HCT116 (cell line): ENCODE measurements at regions not wholly inside any gene's neighbourhood (a gene's known extent, or its start where the extent isn't known, plus 50 kb on each side); places are given as distances from the start of the nearest gene placed in this dataset.

Experiments
- CEBPB ChIP-seq: IDR thresholded peaks from 2 replicates; pipeline ENCODE4 v1.6.1; 2012; ENCODE audit warnings: low read depth
- CTCF ChIP-seq, 3 experiments: fragments of 200-600 bp in 1 of 3; sonication (generic) in 1 of 3; IDR thresholded peaks in 2 of 3; conservative IDR thresholded peaks in 1 of 3; 2 replicates each; pipeline ENCODE4 v1.5.1; 2012 to 2017; ENCODE audit warnings: low read depth in 2 of 3, low read length in 2 of 3, antibody characterized with exemption in 1 of 3, borderline replicate concordance in 1 of 3, control low read depth in 1 of 3, mild to moderate bottlenecking in 1 of 3, mixed read lengths in 1 of 3, mixed run types in 1 of 3, moderate library complexity in 1 of 3; ENCODE audit not compliant: insufficient read depth in 1 of 3
- EZH2 ChIP-seq: fragments of 200-600 bp; sonication (generic); IDR thresholded peaks from 2 replicates; pipeline ENCODE4 v1.6.1; 2017; ENCODE audit warnings: antibody characterized with exemption, mixed run types
- JUND ChIP-seq: IDR thresholded peaks from 2 replicates; pipeline ENCODE4 v1.6.1; 2012
- POLR2A ChIP-seq: IDR thresholded peaks from 2 replicates; pipeline ENCODE4 v1.7.0; 2011; ENCODE audit warnings: borderline replicate concordance; ENCODE audit not compliant: insufficient read depth, insufficient read length; ENCODE audit errors: extremely low read depth
- POLR2AphosphoS5 ChIP-seq: IDR thresholded peaks from 2 replicates; pipeline ENCODE4 v1.6.1; 2011; ENCODE audit warnings: mild to moderate bottlenecking, low read depth, low read length, moderate library complexity
- RAD21 ChIP-seq: IDR thresholded peaks from 2 replicates; pipeline ENCODE4 v1.6.1; 2012; ENCODE audit warnings: low read depth, mild to moderate bottlenecking
- SIN3A ChIP-seq: IDR thresholded peaks from 2 replicates; pipeline ENCODE4 v1.6.1; 2012; ENCODE audit warnings: low read depth
- SP1 ChIP-seq: IDR thresholded peaks from 2 replicates; pipeline ENCODE4 v1.6.1; 2012; ENCODE audit warnings: low read depth
- SRF ChIP-seq: IDR thresholded peaks from 2 replicates; pipeline ENCODE4 v1.6.1; 2012; ENCODE audit warnings: low read depth
- YY1 ChIP-seq: IDR thresholded peaks from 2 replicates; pipeline ENCODE4 v1.6.1; 2011; ENCODE audit warnings: low read length, low read depth, moderate library complexity, mild to moderate bottlenecking; ENCODE audit not compliant: insufficient replicate concordance; ENCODE audit errors: extremely low read depth
- TF ChIP-seq, protein P1 (sequence below): IDR thresholded peaks from 2 replicates; pipeline ENCODE4 v1.6.1; 2012
- TF ChIP-seq, protein P2 (sequence below): IDR thresholded peaks from 2 replicates; pipeline ENCODE4 v1.6.1; 2011; ENCODE audit warnings: mild to moderate bottlenecking, low read length, moderate library complexity; ENCODE audit not compliant: insufficient replicate concordance; ENCODE audit errors: extremely low read depth
- TF ChIP-seq, protein P3 (sequence below): IDR thresholded peaks from 2 replicates; pipeline ENCODE4 v1.6.1; 2012; ENCODE audit warnings: low read depth

DNA sequence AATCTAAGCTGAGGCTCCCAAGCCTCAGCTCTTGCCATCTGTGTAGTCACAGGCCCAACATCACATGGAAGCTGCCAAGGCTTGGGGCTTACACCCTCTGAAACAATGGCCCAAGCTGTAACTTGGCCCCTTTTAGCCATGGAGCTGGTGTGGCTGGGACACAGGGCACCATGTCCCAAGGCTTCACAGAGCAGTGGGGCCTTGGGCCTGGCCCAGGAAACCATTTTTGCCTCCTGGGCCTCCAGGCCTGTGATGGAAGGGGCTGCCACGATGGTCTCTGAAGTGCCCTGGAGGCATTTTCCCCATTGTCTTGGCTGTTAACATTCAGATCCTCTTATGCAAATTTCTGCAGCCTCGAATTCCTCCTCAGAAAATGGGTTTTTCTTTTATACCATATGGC is 952.3 kb upstream of the GOT2 start:
- no peak for TF ChIP-seq CEBPB
- no peak for TF ChIP-seq POLR2A
- TF ChIP-seq CTCF (IDR thresholded peaks at IDR 0.05 in 2 of 3, conservative IDR thresholded peaks at IDR 0.05 in 1 of 3; ENCODE audit: borderline replicate concordance in 1 of 3, insufficient read depth in 1 of 3, low read depth in 2 of 3, low read length in 2 of 3), result no peak
- TF ChIP-seq POLR2AphosphoS5, result no peak
- TF ChIP-seq, protein P1, sequence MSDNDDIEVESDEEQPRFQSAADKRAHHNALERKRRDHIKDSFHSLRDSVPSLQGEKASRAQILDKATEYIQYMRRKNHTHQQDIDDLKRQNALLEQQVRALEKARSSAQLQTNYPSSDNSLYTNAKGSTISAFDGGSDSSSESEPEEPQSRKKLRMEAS, result no peak
- no peak for TF ChIP-seq YY1
- TF ChIP-seq SP1, result no peak
- TF ChIP-seq, protein P2, sequence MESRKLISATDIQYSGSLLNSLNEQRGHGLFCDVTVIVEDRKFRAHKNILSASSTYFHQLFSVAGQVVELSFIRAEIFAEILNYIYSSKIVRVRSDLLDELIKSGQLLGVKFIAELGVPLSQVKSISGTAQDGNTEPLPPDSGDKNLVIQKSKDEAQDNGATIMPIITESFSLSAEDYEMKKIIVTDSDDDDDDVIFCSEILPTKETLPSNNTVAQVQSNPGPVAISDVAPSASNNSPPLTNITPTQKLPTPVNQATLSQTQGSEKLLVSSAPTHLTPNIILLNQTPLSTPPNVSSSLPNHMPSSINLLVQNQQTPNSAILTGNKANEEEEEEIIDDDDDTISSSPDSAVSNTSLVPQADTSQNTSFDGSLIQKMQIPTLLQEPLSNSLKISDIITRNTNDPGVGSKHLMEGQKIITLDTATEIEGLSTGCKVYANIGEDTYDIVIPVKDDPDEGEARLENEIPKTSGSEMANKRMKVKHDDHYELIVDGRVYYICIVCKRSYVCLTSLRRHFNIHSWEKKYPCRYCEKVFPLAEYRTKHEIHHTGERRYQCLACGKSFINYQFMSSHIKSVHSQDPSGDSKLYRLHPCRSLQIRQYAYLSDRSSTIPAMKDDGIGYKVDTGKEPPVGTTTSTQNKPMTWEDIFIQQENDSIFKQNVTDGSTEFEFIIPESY, result no peak
- TF ChIP-seq EZH2, result no peak
- TF ChIP-seq, protein P3, sequence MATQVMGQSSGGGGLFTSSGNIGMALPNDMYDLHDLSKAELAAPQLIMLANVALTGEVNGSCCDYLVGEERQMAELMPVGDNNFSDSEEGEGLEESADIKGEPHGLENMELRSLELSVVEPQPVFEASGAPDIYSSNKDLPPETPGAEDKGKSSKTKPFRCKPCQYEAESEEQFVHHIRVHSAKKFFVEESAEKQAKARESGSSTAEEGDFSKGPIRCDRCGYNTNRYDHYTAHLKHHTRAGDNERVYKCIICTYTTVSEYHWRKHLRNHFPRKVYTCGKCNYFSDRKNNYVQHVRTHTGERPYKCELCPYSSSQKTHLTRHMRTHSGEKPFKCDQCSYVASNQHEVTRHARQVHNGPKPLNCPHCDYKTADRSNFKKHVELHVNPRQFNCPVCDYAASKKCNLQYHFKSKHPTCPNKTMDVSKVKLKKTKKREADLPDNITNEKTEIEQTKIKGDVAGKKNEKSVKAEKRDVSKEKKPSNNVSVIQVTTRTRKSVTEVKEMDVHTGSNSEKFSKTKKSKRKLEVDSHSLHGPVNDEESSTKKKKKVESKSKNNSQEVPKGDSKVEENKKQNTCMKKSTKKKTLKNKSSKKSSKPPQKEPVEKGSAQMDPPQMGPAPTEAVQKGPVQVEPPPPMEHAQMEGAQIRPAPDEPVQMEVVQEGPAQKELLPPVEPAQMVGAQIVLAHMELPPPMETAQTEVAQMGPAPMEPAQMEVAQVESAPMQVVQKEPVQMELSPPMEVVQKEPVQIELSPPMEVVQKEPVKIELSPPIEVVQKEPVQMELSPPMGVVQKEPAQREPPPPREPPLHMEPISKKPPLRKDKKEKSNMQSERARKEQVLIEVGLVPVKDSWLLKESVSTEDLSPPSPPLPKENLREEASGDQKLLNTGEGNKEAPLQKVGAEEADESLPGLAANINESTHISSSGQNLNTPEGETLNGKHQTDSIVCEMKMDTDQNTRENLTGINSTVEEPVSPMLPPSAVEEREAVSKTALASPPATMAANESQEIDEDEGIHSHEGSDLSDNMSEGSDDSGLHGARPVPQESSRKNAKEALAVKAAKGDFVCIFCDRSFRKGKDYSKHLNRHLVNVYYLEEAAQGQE, result no peak
- TF ChIP-seq RAD21, result no peak
- TF ChIP-seq JUND, result no peak
- TF ChIP-seq SIN3A, result no peak
- TF ChIP-seq SRF, result no peak
